NOMO-1 (cell line): ENCODE measurements at regions not wholly inside any gene's neighbourhood (a gene's known extent, or its start where the extent isn't known, plus 50 kb on each side); places are given as distances from the start of the nearest gene placed in this dataset.
A peak's percentile ranks its signal among the peaks of the same experiment; 100 is the strongest.

Source experiments
- DNase-seq, 2 experiments: peaks; one replicate each; lab custom pipeline; 2025; ENCODE audit not compliant: unreplicated experiment in 2 of 2; lab: John Stamatoyannopoulos, UW

DNA sequence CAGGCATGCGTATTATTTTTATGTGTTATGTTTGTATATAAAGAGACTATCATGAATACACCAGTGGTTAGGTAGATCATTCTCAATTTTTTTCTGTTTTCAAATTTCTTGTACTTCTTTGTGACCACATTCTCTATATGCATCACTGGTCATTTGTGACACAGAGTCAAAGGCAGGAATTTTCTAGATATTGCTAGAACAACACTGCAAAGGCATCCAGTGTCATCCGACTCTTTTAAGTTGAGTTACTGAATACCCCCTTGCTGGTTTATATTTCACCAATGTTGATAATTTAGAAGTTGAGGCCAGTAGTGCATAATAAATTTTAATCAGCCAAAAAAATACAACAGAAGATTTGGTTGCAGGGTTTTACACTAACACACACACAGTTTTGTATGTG, 351.8 kb downstream of the CASP12 start:
- DNase-seq, result no peak

DNA sequence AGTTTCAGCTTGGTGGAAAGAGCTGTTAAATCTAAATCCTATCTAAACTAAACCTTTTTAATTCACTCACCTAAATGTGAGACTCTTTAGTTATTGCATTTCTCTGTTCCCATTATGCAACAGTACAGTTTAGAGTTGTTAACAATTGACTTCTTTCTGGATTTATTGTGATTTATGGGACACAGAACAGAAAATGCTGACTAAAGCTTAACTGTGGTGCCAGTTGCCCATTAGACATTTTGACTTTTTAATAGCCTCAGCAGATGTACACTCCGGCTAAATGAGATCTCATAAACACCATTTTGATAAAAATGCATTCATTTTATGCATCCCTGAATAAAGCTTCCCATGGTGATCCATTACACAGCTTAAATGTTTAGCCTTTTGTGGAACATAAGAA, 356.6 kb downstream of the CASP12 start:
- no peak for DNase-seq

DNA sequence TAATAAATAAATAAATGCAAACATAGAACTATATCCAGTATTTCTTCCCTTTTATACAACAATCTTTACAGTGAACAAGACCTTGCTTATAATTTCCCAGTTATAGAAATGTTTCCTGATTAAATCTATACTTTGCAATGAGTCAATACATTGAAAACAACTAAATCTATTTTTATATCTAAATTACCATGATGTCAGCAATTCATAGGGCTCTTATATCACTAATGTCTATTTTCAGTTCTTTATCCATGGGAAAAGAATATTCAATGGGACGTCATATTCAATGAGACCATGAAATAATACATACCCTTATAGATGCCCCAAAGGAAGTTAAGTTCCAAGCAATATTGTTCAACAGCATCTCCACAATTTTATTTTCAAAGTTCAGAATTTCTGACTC, 359.9 kb downstream of the CASP12 start:
- DNase-seq, result no peak

DNA sequence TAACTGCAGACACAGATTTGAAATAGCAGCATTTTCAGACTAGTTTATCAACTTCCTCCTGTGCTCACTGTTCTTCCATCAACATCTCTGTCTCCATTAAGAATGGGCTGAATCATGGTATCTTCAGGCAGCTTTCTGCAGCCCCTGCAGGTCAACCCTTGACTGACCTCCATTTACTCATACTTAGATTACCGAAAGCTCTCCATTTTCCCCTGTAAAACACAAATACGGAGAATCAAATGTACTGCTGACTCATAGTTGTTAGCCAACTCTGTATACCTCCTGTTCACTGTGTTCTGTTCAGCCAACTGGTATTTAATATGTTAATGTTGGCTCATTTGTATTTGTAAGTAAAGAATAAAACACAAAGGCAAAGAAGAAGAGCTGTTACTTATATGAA, 364.0 kb downstream of the CASP12 start:
- peak; percentile 1 to 48 for DNase-seq

DNA sequence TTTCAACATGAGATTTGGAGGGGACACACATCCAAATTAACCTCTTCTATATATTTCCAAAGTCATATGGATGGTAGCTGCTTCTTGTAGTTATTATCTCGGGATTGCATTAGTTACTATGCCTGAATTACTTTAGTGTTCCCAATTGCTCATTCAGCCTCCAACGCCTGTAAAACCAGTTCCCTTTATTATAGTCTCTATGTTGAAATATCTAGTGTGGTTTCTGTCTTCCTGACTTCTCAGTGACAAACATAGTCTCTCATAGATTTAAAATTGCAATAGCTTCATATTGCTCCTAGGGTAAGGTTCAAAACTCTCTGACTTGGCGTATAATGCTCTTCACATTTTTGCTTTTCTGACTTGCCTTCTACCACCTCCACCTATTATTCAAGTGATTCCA, 366.4 kb downstream of the CASP12 start:
- DNase-seq, result peak; percentile 58 to 92

DNA sequence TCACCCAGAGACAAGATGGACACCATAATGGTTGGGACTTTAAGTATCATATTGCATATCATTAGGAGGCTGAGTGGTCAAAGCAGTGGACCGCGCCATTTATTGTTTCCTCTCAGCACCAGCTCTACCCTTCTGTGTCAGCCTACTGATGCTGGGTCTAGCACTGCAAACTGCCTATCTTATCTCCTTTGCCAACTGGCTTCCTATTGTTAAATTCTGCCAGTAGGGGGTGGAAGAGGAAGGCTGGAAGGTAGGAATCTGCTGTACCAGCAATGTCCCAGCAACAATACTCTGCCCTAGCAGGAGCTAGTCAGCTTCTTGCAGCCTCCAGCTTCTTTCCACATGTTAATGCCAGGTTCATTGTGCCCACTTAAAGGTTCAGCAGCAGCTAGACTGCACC, 367.1 kb upstream of the PDGFD start:
- DNase-seq, result no peak

DNA sequence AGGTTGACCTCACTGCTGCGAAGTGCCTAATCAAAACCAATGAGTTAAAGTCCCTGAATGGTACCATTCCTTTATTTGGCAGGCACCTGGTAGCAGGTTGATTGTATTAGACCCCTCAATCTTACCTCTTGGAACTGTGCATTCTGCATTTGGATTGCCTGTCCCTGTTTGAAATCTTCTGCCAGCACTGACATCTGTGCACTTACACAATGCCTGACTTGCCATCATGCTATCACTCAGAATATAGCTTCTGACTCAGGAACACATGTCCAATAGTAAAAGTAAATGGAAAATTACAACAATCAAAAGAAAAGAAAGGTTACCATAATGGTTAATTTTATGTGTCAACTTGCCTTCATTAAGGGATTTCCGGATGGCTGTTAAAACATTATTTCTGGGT, 366.0 kb upstream of the PDGFD start:
- no peak for DNase-seq

DNA sequence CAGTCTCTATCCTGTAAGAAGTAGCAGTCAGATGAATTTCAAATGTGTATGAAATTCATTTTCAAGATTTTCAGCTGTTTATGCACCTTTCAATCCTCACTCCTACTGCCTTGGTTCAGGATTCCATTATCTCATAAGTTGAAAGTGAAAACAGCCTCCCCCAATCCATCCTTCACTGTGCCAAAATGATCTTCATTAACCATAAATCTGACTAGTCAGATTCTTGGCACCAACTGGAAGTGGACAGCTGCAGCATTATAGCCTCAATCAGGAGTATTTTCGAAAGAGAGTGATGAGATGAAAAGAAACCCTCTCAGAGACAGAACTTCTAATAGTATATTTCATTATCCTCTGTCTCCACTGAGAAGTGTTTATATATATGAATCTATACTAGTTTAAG, 365.3 kb upstream of the PDGFD start:
- no peak for DNase-seq

DNA sequence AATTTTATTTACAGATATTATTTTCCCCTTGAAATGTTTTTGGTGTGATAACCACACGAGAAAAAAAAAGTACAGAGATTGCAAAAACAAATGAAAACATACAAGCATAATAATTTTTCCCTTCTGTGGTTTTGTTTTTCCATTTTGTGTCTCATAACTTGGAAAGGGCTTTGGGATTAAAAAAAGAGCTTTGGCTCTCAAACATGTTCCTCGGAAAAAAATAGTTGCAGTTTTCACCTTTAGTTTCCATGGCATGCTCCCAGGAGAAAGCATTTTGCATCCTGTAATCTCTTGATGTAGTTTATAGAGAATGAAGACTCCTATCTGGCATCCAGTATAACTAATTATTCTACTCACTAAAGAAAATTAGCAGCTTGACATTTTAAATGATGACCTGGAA, 362.1 kb upstream of the PDGFD start:
- DNase-seq, result no peak

DNA sequence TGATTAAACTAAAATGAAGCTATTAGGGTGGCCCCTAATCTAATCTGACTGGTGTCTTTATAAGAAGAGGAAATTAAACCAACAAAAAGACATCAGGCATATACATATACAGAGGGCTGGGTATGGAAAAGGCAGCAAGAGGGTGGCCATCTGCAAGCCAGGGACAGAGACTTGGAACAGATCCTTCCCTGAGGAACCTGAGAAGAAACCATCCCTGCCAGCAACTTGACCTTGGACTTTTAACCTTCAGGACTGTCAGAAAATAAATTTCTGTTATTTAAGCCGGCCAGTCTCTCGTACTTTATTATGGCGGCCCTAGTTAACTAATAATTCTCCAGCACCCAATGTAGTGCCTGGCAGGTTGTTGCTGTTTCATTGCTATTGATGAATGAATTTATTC, 361.5 kb upstream of the PDGFD start:
- DNase-seq, result no peak

DNA sequence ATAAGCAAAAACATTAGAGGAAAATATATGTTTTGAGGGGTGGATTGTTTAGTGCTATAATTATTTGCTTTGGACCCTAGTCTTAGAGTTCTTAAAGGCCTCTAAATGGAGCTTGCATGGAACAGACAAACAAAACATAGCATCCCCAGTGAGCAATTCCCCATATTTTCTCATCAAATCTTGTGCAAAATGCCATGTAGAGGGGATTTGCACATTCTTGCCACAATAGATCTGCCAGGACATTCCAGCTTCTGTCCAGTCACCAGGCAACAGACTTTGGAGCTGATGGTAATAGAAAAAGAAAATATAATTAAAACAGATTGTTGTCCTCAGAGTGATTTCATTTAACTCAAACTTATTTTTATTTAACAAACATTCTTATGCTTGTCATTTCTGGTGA, 360.3 kb upstream of the PDGFD start:
- DNase-seq, result no peak

DNA sequence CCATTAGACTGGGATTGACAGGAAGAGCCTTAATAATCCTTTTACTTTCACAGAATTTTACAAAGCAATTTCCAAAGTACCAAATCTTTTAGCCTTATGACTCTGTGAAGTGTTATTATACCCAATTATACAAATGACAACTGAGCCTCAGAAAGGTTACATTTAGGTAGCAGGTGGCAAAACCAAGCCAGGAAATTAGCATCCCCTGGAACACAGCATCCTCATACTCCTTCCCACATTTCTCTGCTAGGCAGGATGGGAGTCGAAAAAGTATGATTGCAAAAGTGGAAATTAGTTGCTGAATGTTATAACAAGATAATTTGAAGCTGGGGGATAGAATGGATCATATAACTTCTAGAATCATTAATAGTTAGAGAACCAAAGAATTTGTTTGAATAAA, 359.7 kb upstream of the PDGFD start:
- DNase-seq, result no peak

DNA sequence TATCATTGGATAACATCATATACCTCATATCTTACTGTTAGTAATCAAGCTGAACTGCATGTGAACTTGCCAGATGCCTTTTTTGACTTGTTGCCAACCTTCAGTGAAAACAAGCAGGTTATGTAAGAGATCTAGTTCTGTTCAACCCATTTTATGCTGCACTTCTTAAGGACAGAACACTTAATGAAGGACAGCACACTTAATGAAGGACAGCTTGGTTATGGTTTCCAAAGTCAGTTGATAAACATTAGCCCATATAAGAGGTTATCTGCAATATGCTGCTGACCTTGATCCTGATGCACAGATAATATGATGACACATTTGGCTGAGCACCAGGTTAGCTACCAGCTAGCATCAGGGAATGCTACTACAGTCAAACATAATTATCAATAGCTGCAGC, 358.7 kb upstream of the PDGFD start:
- no peak for DNase-seq

DNA sequence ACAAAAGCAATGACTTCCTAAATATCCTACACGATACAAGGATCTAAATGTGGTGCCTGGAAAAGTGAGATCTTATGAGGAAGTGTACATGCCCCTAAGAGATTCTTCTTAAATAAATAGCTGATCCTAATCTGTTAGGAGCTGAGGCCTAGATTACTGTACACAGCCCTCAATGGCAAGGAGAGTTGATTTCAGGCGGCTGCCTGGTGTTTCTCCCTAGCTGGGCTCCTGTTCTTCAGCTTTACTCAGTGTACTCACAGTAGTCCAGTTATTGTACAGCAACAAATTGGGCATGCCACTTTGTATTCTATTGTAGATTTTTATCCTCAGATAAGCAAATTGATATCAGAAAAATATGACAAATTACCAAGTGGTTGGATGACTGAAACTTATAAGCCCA, 358.2 kb upstream of the PDGFD start:
- DNase-seq, result no peak

DNA sequence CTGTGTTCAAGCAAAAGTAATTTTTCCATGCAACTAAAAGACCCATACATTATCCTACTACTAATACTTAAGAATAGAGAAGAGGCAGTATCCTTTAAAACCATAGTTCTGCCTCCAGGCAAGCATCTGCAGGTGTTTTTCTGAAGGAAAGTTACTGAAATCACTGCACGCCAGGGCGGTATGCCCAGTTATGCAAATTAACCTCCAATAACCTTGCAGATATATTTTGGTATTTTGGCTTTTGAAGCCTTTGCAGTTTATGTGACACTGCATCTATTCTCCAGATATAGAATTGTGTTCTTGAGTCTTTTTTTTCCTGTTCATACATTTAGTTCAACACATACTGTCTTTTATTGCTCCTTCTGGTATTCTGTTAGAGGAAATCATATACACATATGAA, 346.2 kb upstream of the PDGFD start:
- DNase-seq, result no peak

DNA sequence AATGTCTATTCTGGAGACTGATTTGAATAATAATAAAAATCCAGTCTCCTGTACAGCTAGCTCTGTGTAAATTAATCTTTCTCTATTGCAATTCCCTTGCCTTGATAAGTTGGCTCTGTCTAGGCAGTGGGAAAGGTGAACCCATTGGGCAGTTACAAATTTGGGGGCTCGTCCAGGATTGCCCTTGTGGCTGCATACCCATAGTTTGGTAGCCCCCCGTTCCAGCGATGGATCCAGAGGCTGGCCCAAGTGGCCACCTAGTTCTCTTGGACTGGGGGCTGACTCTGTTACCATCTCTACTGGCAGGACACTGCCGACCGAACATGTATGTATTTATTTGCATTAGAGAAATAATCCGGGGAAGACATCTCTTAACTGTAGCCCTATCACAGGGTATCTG, 326.2 kb upstream of the PDGFD start:
- DNase-seq, result no peak

DNA sequence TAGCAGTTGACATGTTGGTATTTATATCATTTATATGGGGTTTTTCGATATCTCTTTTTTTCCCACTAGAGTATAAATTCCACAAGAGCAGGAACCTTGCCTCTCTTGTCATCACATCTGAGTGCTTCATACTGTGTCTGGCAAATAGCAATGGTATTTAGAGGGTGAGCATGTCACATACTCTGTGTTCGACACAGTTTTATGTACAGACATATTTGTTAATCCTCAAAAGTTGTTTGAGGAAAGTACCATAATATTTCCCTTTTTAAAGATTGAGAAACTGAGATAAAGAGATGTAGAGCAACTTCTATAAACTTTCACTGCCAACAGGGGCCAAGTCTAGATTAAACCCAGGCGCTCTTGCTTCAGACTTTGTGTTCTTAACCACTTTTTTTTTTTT, 324.6 kb upstream of the PDGFD start:
- DNase-seq, result no peak

DNA sequence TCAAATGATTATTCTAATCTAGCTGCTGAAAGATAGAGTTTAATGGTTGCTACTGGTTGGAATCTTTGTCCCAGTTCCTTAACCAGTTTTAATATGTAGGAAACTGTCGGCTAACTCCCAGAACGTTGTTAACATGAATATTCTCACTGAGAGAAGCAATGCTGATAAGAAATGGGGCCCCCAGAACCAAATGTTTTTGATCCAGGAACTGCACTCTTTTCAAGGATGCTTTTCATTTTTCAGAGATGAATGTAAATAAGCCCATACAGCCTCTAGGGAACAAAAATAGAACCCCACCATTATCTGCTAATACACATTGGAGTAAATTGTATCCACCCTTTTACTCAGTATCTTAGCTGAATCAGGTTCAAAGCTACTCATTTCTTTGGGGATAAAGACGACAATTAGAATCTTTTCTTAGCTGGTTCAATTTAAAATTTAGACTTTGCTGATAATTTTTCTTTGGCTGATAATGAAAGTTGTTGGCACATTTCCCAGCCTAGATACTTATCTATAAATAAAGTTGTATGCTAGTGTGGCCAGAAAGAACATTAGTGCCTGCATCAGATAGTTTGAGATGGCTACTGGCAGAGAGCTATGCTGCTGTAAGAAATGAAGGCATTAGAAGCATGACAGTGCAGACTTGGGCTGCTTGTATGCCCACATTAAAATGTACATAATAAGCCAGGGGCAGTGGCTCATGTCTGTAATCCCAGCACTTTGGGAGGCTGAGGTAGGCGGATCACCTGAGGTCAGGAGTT, 323.3 kb upstream of the PDGFD start:
- no peak for DNase-seq

DNA sequence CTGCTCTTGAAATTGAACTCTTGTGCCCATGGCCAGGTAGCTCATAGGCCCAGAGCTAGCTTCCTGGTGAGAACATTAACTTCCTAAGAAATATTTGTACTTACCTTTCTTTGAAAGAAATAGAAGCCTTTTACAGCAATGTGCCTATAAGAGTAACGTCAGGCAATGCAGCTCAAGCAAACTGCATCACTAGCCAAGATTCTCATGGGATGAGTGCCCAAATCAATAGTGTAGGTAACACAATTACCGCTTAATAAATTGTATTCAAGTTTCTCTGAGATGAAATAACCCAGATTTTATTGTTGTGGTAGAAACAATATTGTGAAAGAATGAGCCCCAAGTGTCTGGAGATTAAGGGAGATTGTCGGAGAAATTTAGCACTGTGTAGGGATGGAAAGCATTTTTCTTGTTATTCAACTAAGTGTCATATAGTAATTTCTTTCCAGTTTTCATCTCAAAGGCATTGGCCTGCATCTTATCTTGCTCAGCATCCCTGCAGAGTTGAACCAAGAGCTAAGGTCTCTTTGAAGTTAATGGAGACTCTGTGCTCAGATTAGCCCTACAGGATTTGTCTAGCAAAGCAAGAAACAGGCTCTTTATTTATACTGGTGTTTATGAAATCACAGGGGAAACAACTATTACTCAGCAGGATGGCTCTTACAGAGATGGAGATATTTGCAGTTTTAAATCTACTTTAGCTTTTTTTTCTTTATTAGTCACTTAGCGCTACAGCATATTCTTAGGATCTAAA, 321.0 kb upstream of the PDGFD start:
- no peak for DNase-seq

DNA sequence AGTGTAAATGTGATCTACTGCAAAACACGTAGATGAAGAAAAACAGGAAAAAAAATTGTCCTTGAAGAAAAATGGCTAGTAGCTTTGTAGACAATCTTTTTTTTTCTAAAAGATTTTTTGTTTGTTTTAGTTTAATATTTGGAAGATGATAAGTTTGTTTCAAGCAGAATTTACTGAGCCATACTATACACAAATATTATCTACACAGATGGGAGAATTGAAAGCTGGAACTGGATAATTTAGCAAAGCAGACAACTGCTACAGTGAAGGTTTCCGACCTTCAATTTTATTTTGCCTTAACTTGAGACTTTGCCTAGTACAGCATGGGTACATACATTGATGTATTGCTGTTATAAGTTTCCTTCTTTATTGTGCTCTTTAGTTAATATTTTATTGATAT, 313.0 kb upstream of the PDGFD start:
- DNase-seq, result no peak

DNA sequence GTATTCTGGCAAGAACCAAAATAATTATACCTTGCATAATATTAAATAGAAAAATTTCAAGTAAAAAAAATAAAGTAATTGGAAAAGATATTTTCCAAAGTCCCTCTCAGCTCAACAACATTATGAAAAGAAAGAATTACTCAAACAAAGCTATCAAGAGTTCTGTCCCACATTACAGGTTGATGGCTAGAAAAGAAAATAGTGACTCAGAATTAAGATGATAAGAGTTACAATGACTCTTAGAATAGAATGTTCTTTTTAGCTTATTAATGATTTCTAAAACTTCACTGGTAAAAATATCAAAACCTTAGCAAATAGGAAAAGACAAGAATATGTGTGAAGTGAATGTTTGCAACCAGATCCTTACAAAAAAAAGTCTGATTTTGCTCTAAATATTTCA, 312.5 kb upstream of the PDGFD start:
- no peak for DNase-seq

DNA sequence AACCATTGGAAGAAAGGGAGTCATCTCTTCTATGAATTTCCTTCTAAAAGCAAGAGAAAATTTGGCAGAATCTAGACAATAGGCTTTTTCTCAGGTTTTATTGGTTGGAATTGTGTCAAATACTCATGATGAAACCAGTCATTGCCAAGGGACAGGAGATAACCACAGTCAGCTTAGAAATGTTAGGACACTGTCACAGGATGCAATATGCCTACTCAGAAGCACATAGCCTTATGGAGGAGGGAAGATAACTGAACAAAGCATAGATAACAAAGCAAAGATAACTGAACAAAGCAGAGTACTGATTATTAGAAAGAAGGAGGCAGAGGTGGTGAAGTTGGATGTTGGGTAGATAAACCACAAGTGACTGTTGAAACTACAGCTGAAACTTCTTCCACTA, 303.5 kb upstream of the PDGFD start:
- no peak for DNase-seq

DNA sequence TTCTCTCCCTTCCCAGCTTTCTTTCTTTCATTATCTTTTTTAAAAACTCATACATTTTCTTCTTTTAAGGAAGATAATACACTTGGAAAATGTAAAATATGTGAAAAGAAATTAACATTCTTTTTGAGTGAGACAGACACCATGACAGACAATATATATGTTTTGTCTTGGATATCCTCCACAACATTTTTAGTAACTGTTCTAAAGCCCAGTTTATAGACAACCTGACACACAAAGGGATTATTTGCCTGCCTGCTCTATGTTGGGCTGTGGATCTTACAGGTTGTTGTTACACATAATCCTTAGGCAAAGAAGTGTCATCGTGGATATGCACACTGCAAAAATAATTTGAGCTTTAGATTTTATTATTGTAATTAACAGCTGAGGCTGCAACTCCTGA, 301.4 kb upstream of the PDGFD start:
- DNase-seq, result no peak
